Renal pelvis (tissue), 1 donor: ENCODE measurements at regions not wholly inside any gene's neighbourhood (a gene's known extent, or its start where the extent isn't known, plus 50 kb on each side); places are given as distances from the start of the nearest gene placed in this dataset.
"Not testable (repeated sequence)": the region's sequence is repeated elsewhere in the genome, so short reads cannot be mapped to it uniquely, and the experiment has no call there.

Source experiments
- DNase-seq: peaks from one replicate; pipeline ENCODE4 v3.0.0-alpha.2; 2013

GRCh38 chr5:164300295-164300694 lies 794.9 kb downstream of the MAT2B start:
- no peak for DNase-seq

- DNase-seq, result no peak
These were observed 795.7 kb downstream of the MAT2B start for GRCh38 chr5:164301136-164301535.

- no peak for DNase-seq
These were observed 796.3 kb downstream of the MAT2B start for GRCh38 chr5:164301708-164302107.

- peak; percentile 42 for DNase-seq
These were observed 797.3 kb downstream of the MAT2B start for GRCh38 chr5:164302533-164303235.

- DNase-seq, result no peak
These were observed 798.3 kb downstream of the MAT2B start for GRCh38 chr5:164303646-164304215.

GRCh38 chr5:164306662-164307061 lies 801.2 kb downstream of the MAT2B start:
- no peak for DNase-seq

- DNase-seq, result no peak
These were observed 807.4 kb downstream of the MAT2B start for GRCh38 chr5:164312801-164313200.

GRCh38 chr5:164317676-164318075 lies 812.3 kb downstream of the MAT2B start:
- DNase-seq, result no peak

GRCh38 chr5:164319161-164319560 lies 813.7 kb downstream of the MAT2B start:
- no peak for DNase-seq

GRCh38 chr5:164324239-164324638 lies 818.8 kb downstream of the MAT2B start:
- no peak for DNase-seq

- no peak for DNase-seq
These were observed 820.8 kb downstream of the MAT2B start for GRCh38 chr5:164326219-164326618.

GRCh38 chr5:164327166-164327565 lies 821.7 kb downstream of the MAT2B start:
- DNase-seq, result not testable (repeated sequence)

- DNase-seq, result no peak
These were observed 827.2 kb downstream of the MAT2B start for GRCh38 chr5:164332349-164333196.

GRCh38 chr5:164335837-164336236 lies 830.4 kb downstream of the MAT2B start:
- DNase-seq, result no peak

- DNase-seq, result no peak
These were observed 830.9 kb downstream of the MAT2B start for GRCh38 chr5:164336276-164336675.

- DNase-seq, result no peak
These were observed 831.5 kb downstream of the MAT2B start for GRCh38 chr5:164336906-164337305.

GRCh38 chr5:164341056-164341619 lies 835.7 kb downstream of the MAT2B start:
- no peak for DNase-seq

- DNase-seq, result no peak
These were observed 839.9 kb downstream of the MAT2B start for GRCh38 chr5:164345173-164345849.

- no peak for DNase-seq
These were observed 840.4 kb downstream of the MAT2B start for GRCh38 chr5:164345853-164346252.

- DNase-seq, result no peak
These were observed 841.6 kb downstream of the MAT2B start for GRCh38 chr5:164346785-164347630.

- DNase-seq, result no peak
These were observed 844.8 kb downstream of the MAT2B start for GRCh38 chr5:164350236-164350635.
